Jurkat, Clone E6-1 (cell line): ENCODE measurements at regions not wholly inside any gene's neighbourhood (a gene's known extent, or its start where the extent isn't known, plus 50 kb on each side); places are given as distances from the start of the nearest gene placed in this dataset.

ENCODE experiments used
- DNase-seq: peaks from one replicate; pipeline ENCODE4 v3.0.0-alpha.2; 2011; ENCODE audit warnings: low read depth, low spot score
- H3K4me3 ChIP-seq: 2 replicates; pipeline ENCODE4 v1.5.1; 2011; ENCODE audit warnings: mild to moderate bottlenecking, low read length, control low read depth, moderate library complexity

GRCh38 chr14:87829543-87829942 lies 163.4 kb downstream of the GALC start:
- no peak for DNase-seq
- H3K4me3 ChIP-seq: no peak overlapping the region

DNA sequence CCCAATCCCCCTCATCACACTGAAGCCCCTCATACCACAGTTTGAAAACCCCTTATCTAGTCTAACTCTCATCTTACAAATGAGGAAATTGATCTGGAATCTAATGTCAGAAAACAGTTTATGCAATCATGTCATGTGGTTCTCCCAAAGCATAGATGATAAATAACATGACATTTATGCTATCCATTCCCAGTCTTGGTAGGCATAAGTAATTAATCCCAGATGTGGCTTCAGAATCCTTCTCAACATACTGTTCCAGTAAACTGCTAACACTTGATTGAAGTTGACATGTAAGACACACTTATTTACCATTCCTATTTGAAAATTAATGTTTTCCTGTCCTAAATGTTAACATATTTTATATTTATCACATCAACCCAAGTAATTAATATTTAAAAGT lies 168.7 kb downstream of the GALC start:
- DNase-seq: no peak
- H3K4me3 ChIP-seq: no peak overlapping the region

- DNase-seq: no peak
- no peak overlapping the region for H3K4me3 ChIP-seq
Observed at GRCh38 chr14:87816416-87816815, 176.6 kb downstream of the GALC start.

GRCh38 chr14:87815121-87815520 lies 177.9 kb downstream of the GALC start:
- no peak for DNase-seq
- no peak overlapping the region for H3K4me3 ChIP-seq

DNA sequence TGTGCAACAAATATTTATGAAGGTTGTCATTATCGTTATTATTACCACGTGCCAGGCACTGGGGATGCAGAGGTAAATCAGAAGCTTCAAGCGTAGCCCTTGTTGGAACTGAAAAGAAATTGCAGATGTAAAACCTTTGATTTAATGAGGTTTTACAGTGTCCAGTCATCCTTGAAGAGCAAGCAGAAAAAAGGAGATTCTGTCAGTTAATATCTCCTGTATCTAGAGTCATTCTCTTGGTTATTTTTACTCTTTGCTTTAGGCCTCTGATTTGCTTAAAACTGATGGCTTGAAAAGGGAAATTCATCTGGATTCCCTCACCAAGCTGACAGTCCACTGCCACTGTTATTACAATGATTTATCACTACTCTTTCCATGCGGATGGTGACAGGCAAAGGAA lies 179.3 kb downstream of the GALC start:
- no peak for DNase-seq
- no peak overlapping the region for H3K4me3 ChIP-seq

DNA sequence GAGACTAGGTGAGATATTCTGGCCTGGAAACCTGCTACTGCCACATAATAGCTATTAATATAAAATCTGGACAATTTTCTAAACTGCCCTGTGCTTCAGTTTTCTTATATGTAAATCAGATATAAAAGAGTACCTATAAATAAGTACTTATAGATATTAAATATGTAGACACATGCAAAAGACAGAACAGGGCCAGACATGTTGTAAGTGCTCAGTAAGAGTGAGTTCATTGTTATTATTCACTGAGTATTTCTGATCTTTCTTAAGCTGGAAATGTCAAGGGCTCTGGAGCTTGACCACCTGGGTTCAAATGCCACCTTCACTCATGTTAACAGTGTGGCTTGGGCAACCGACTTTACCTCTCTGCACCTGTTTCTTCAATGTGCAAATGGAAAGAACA lies 179.8 kb downstream of the GALC start:
- DNase-seq: no peak
- H3K4me3 ChIP-seq: no peak overlapping the region

GRCh38 chr14:87811246-87811645 lies 181.7 kb downstream of the GALC start:
- DNase-seq: no peak
- no peak overlapping the region for H3K4me3 ChIP-seq

GRCh38 chr14:87810711-87811110 lies 182.3 kb downstream of the GALC start:
- no peak for DNase-seq
- no peak overlapping the region for H3K4me3 ChIP-seq

GRCh38 chr14:87809261-87809660 lies 183.7 kb downstream of the GALC start:
- no peak for DNase-seq
- no peak overlapping the region for H3K4me3 ChIP-seq

GRCh38 chr14:87805315-87805723 lies 187.7 kb downstream of the GALC start:
- peak; percentile 34 for DNase-seq
- H3K4me3 ChIP-seq: no peak overlapping the region

- no peak for DNase-seq
- H3K4me3 ChIP-seq: no peak overlapping the region
Observed at GRCh38 chr14:87800216-87800615, 192.8 kb downstream of the GALC start.

DNA sequence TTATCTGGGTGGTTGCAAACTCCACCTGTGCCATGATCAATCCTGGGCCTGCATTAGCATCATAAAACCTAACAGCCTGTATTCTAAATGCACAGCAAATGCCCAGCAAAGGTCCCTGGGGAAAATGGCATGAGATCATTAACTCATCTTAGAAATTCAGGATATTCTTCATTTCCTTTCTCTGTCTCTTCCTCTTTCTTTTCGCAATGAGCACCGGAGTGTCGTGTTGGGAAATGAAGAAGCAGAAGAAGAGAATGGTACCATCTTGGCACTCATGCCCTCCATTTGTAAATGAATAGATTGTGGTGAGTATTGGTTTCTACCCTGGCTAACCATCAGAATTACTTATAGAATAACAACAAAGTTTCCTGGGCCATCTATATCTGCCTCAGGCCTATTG lies 193.6 kb downstream of the GALC start:
- H3K4me3 ChIP-seq: no peak overlapping the region
- DNase-seq: no peak

- DNase-seq: no peak
- H3K4me3 ChIP-seq: no peak overlapping the region
Observed at GRCh38 chr14:87797001-87797400, 196.0 kb downstream of the GALC start.

- DNase-seq: no peak
- H3K4me3 ChIP-seq: no peak overlapping the region
Observed at GRCh38 chr14:87794561-87794960, 198.4 kb downstream of the GALC start.

GRCh38 chr14:87785897-87786296 lies 207.1 kb downstream of the GALC start:
- no peak overlapping the region for H3K4me3 ChIP-seq
- DNase-seq: no peak

- no peak for DNase-seq
- H3K4me3 ChIP-seq: no peak overlapping the region
Observed at GRCh38 chr14:87784386-87784785, 208.6 kb downstream of the GALC start.

DNA sequence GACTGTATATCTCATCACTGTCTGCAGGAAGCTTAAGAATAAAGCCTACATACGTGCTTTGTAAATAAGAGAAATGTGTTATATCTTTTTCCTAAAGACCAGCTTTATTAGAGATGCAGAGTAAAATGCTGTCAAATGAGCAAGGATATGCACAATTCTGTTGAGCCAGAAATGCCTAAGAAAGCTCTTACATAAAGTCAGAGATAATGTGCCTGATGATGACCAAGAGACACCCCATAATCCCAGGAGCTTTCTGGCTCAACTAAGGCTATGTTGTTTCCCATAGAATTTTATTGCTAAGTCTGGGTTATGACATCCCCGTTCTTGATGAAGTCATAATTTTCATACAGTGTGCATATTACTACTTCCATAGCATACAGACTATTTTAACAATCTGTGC lies 209.9 kb downstream of the GALC start:
- DNase-seq: no peak
- H3K4me3 ChIP-seq: no peak overlapping the region

DNA sequence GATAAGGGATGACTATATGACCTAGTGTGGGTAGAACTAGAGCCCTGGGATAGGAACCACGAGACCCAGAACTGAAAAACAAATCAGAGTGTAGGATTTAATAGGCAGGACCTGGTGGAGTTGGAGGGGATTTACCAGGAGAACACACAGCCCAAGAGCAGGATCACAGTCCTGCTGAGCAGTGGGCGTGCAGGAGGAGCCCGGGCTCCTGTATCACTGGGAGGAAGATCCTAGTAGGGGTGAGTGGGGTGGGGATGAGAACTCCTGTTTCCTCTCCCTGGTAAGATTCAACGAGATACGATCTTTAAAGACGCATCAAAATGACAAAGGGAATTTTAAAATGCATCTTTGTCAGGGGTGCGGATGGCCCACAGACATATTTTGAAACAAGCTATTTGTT lies 220.1 kb downstream of the GALC start:
- H3K4me3 ChIP-seq: no peak overlapping the region
- no peak for DNase-seq

DNA sequence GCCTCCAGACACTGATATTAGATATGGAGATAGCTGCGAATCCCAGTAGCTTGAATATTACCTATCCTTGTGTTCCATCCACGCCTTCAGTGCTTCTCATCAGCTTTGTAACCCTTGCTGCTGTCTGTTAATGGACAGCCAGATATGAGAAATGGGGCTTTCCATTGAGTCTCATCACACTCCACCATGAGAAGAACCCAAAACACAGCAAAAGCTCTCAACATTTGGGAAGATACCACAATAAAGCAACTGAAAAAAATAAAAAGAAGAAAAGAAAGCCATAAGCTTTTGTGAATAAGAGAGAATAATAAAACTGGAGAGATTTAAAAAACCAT lies 225.4 kb downstream of the GALC start:
- H3K4me3 ChIP-seq: no peak overlapping the region
- DNase-seq: no peak

- no peak overlapping the region for H3K4me3 ChIP-seq
- DNase-seq: no peak
Observed at GRCh38 chr14:87758876-87759275, 234.1 kb downstream of the GALC start.

DNA sequence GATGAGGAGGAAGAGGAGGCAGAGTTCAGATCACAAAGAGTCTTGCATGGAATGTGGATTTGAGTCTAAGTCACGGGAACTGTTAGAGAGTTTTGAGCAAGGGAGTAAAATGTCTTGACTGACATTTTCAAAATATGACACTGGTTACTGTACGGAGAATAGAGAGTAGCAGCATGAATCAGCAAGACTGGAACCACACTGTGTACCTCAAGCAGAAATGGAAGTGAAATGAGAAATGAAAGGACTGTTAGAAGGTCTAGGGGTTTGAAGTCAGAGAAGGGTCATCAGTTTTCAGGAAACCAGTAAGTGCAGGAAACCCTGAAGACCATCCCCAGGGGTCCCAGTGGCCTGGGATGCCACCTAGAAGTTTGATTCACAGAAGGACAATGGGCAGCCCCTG lies 236.3 kb downstream of the GALC start:
- H3K4me3 ChIP-seq: no peak overlapping the region
- DNase-seq: no peak

DNA sequence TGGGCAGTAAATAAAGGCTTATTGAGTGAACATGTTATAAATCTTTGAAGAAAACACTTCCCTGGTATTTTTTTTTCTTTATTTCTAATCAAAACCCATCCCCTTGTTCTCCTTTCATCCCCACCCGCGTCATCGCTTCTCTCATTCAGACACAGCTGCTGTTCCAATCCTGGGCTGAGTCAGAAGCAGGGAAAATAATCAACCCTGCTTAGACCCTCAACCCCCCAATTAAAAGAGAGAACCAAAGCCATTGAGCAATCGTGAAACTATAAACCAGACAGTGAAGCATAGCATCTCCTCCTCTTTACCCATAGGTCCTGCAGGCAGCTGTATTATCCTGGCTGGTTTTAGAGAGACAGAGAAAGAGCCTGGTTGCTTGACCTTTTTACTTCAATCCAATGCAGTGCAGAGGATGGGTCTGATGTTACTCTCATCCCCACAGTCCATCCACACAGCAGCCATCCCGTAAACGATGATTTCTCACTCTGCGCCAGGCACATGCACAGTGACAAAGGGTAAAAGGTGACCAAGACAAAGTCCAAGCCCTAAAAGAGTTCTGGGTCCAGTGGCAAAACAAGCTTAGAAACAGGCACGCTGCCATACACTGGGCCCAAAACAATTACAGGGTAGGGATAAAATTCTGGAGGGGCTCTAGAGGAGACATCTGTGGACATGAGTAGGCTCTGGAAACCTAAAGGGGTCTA lies 238.3 kb downstream of the GALC start:
- no peak overlapping the region for H3K4me3 ChIP-seq
- DNase-seq: no peak
